Subcutaneous abdominal adipose tissue (tissue), 5 donors: ENCODE measurements at regions not wholly inside any gene's neighbourhood (a gene's known extent, or its start where the extent isn't known, plus 50 kb on each side); places are given as distances from the start of the nearest gene placed in this dataset.

ENCODE experiments used
- H3K27ac ChIP-seq: one replicate; pipeline ENCODE4 v1.7.0; 2013; ENCODE audit warnings: low read depth, mild to moderate bottlenecking, inconsistent platforms, low read length, moderate library complexity
- H3K27me3 ChIP-seq, 5 donors: one replicate each; pipeline ENCODE4 v1.7.0; 2013; ENCODE audit warnings: low read length in 5 of 5, inconsistent platforms in 1 of 5; ENCODE audit not compliant: control insufficient read depth in 5 of 5, insufficient read depth in 4 of 5
- H3K36me3 ChIP-seq, 5 donors: one replicate each; pipeline ENCODE4 v1.7.0; 2013; ENCODE audit warnings: low read length in 5 of 5; ENCODE audit not compliant: control insufficient read depth in 5 of 5, insufficient read depth in 5 of 5
- H3K4me1 ChIP-seq, 5 donors: one replicate each; pipeline ENCODE4 v1.7.0; 2013; ENCODE audit warnings: low read length in 5 of 5, mild to moderate bottlenecking in 3 of 5, moderate library complexity in 1 of 5; ENCODE audit not compliant: control insufficient read depth in 5 of 5, insufficient read depth in 5 of 5
- H3K4me3 ChIP-seq, 5 donors: one replicate each; pipeline ENCODE4 v1.7.0; 2013; ENCODE audit warnings: low read length in 5 of 5, low read depth in 1 of 5
- H3K9ac ChIP-seq, 5 donors: one replicate each; pipeline ENCODE4 v1.7.0; 2013; ENCODE audit warnings: low read length in 5 of 5, mild to moderate bottlenecking in 4 of 5, moderate library complexity in 3 of 5
- H3K9me3 ChIP-seq, 5 donors: one replicate each; pipeline ENCODE4 v1.7.0; 2013; ENCODE audit warnings: low read length in 5 of 5; ENCODE audit not compliant: control insufficient read depth in 5 of 5
- donor health status: healthy.
- donor health status: healthy.
- donor health status: healthy.
- donor health status: healthy.
- donor health status: healthy.

- Histone ChIP-seq H3K4me3 (no peak overlapping the region), H3K36me3 (no peaks in the 10 kb centered on the region), H3K9me3 (no peaks in the 10 kb centered on the region), H3K27ac (no peak overlapping the region), H3K4me1 (no peaks in the 10 kb centered on the region), H3K9ac (no peak overlapping the region), H3K27me3 (no peaks in the 10 kb centered on the region)
Measured at GRCh38 chr21:20537130-20537529, 461.1 kb upstream of the NCAM2 start.

- H3K4me3 ChIP-seq = no peak overlapping the region
Measured at GRCh38 chr21:20538039-20538658, 460.1 kb upstream of the NCAM2 start.

DNA sequence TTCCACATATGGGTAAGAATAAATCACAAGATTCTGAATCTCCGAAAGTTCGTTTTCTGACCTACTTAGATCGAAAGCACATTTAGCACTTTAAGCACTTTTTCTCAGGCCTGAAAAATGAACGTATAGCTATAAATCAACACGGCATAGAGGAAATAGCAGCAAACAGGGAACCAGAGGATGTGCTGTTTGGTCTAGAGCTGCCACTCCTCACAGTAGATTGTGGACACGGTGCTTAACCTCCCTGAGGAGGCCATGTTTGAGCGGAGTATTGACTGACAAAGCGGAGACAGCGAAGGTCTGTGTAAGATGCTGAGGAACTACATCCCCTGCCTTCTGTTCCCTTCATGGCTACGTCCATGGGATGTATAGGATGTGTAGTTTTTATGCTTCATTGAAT lies 452.8 kb upstream of the NCAM2 start:
- no peak overlapping the region for H3K27ac ChIP-seq
- H3K4me3 ChIP-seq = no peak overlapping the region
- no peaks in the 10 kb centered on the region for H3K4me1 ChIP-seq
- no peak overlapping the region for H3K9ac ChIP-seq
- no peaks in the 10 kb centered on the region for H3K9me3 ChIP-seq
- no peaks in the 10 kb centered on the region for H3K27me3 ChIP-seq
- H3K36me3 ChIP-seq = no peaks in the 10 kb centered on the region

More at GRCh38 chr21:20538039-20538658, 460.1 kb upstream of the NCAM2 start:
- no peaks in the 10 kb centered on the region for H3K4me1 ChIP-seq
- no peaks in the 10 kb centered on the region for H3K9me3 ChIP-seq
- H3K9ac ChIP-seq = no peak overlapping the region
- no peak overlapping the region for H3K27ac ChIP-seq
- H3K36me3 ChIP-seq = no peaks in the 10 kb centered on the region
- H3K27me3 ChIP-seq = no peaks in the 10 kb centered on the region

DNA sequence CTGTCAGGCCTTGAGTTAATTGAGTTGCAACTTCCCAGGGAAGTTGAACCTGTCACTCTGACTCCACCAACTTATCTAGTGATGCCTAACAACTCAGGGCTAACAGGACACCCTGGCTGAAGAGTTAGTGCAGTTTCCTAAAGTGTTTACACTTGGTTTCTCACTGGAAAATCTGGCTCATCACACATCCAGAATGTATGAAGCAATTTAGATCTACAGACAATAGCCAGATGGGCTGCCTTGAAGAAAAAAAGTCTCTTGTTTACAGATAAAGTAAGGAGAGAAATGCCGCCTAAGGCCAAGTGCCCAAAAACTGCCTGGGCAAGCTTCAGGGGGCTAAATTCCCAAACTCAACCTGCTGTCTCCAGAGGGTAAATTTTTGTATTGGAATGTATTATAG lies 446.3 kb upstream of the NCAM2 start:
- Histone ChIP-seq H3K4me3 (no peak overlapping the region), H3K4me1 (no peaks in the 10 kb centered on the region), H3K36me3 (no peaks in the 10 kb centered on the region), H3K27me3 (no peaks in the 10 kb centered on the region), H3K27ac (no peak overlapping the region), H3K9ac (no peak overlapping the region), H3K9me3 (no peaks in the 10 kb centered on the region)

- Histone ChIP-seq H3K4me3 (no peak overlapping the region), H3K9ac (no peak overlapping the region), H3K27ac (no peak overlapping the region), H3K27me3 (no peaks in the 10 kb centered on the region), H3K9me3 (no peaks in the 10 kb centered on the region), H3K4me1 (no peaks in the 10 kb centered on the region), H3K36me3 (no peaks in the 10 kb centered on the region)
Measured at GRCh38 chr21:20554785-20555184, 443.4 kb upstream of the NCAM2 start.

GRCh38 chr21:20570824-20571232 lies 427.4 kb upstream of the NCAM2 start:
- Histone ChIP-seq H3K9ac (no peak overlapping the region), H3K36me3 (no peaks in the 10 kb centered on the region), H3K27ac (no peak overlapping the region), H3K9me3 (no peaks in the 10 kb centered on the region), H3K4me3 (no peak overlapping the region), H3K4me1 (no peaks in the 10 kb centered on the region), H3K27me3 (no peaks in the 10 kb centered on the region)

DNA sequence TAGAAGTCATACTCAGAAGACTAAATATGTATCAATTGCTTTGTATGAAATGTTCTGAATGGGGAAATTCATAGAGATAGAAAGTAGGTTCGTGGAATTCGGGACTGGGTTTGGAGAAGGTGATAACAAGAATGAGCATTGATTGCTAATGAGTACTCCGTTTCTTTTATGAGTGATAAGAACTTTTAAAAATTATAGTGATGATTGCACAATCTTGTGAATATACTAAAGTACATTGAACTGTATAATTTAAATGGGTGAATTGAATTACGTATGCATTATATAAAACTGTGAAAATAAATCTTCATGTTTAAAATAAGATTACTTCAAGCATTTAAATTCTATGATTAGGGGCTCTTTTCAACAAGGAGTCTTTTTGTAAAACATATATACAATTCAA lies 425.6 kb upstream of the NCAM2 start:
- Histone ChIP-seq H3K27ac (no peak overlapping the region), H3K36me3 (no peaks in the 10 kb centered on the region), H3K27me3 (no peaks in the 10 kb centered on the region), H3K4me3 (no peak overlapping the region), H3K4me1 (no peaks in the 10 kb centered on the region), H3K9ac (no peak overlapping the region), H3K9me3 (no peaks in the 10 kb centered on the region)

GRCh38 chr21:20581361-20581760 lies 416.8 kb upstream of the NCAM2 start:
- Histone ChIP-seq H3K36me3 (no peaks in the 10 kb centered on the region), H3K27me3 (no peaks in the 10 kb centered on the region), H3K9me3 (peaks cover 0 to 3% (median 0%) of the 10 kb centered on the region in 5 donors)

GRCh38 chr21:20591284-20591683 lies 406.9 kb upstream of the NCAM2 start:
- Histone ChIP-seq H3K36me3 (no peaks in the 10 kb centered on the region), H3K27me3 (no peaks in the 10 kb centered on the region), H3K4me1 (no peaks in the 10 kb centered on the region), H3K9me3 (no peaks in the 10 kb centered on the region), H3K4me3 (no peak overlapping the region), H3K27ac (no peak overlapping the region), H3K9ac (no peak overlapping the region)

More at GRCh38 chr21:20581361-20581760, 416.8 kb upstream of the NCAM2 start:
- Histone ChIP-seq H3K4me3 (no peak overlapping the region), H3K9ac (no peak overlapping the region), H3K4me1 (no peaks in the 10 kb centered on the region), H3K27ac (no peak overlapping the region)

DNA sequence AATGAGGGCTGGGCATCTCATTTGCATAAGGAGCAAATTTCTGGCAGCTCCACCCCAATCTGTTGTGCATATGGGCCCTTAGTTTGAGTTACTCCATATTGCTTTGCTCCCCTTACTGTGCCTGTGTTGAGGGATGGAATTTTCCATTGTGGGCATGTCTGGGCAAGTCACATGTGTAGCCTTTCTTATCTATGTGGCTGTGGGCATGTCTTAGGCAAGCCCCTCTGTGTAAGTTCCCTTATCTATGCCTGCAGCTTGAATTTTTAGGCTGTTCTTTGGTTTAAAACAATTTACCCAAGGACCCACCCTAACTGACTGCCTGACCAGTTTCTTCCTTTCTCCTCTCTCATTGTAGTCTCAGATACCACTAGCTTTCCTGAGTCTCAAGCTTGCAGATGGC lies 405.7 kb upstream of the NCAM2 start:
- Histone ChIP-seq H3K4me1 (no peaks in the 10 kb centered on the region), H3K4me3 (no peak overlapping the region), H3K27me3 (no peaks in the 10 kb centered on the region), H3K36me3 (no peaks in the 10 kb centered on the region), H3K27ac (no peak overlapping the region), H3K9ac (no peak overlapping the region), H3K9me3 (no peaks in the 10 kb centered on the region)

GRCh38 chr21:20603236-20603635 lies 395.0 kb upstream of the NCAM2 start:
- Histone ChIP-seq H3K4me1 (no peaks in the 10 kb centered on the region), H3K27ac (no peak overlapping the region), H3K9me3 (peaks cover 0 to 7% (median 0%) of the 10 kb centered on the region in 5 donors)

More at GRCh38 chr21:20603236-20603635, 395.0 kb upstream of the NCAM2 start:
- Histone ChIP-seq H3K4me3 (no peak overlapping the region), H3K36me3 (no peaks in the 10 kb centered on the region), H3K9ac (no peak overlapping the region), H3K27me3 (no peaks in the 10 kb centered on the region)
